ENCODE measurements at regions not wholly inside any gene's neighbourhood (a gene's known extent, or its start where the extent isn't known, plus 50 kb on each side); places are given as distances from the start of the nearest gene placed in this dataset.

DNA sequence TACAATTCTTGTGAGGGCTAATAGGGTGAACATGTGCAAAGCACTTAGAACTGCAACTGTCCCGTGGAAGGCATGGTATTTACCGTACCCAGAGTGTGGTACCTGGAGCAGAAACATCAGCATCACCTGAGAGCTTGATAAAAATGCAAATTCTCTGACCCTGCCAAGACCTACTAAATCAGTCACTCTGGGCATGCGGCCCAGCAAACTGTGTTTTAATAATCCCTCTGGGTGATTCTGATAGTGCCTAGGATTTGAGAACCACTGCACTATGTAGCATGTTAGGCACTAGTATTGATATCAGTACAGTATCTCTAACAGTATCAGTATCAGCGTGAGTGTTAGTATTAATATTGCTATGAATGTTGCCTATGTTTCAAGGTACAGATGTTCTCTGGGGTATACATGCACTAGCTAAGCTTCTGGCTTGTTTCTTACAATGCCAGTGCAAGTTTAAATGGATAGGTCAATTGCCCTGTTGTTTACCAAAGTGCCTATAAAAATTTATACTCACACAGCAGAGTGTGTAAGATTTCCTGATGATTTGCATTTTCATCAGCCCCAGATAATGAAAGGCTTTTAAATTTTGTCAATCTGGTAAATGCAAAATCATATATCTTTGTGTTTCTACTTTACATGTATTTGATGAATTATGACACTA is 354.0 kb downstream of the HS3ST1 start:
- DNase-seq (ENCODE audit: low spot score, unreplicated experiment): no peak
- H3K4me1 Mint-ChIP-seq (ENCODE audit: low read depth): no peaks in the 10 kb centered on the region
- H3K36me3 Mint-ChIP-seq (ENCODE audit: insufficient read depth): no peaks in the 10 kb centered on the region
- TF ChIP-seq CTCF (IDR thresholded peaks at IDR 0.05; ENCODE audit: unreplicated experiment): no peak
- no peak overlapping the region for H3K4me3 Mint-ChIP-seq (ENCODE audit: low read depth)
- H3K27me3 Mint-ChIP-seq: no peaks in the 10 kb centered on the region
- no peak overlapping the region for H3K27ac Mint-ChIP-seq
- H3K9me3 Mint-ChIP-seq (ENCODE audit: low read depth): no peaks in the 10 kb centered on the region

- Mint-ChIP-seq H3K4me1 (ENCODE audit: low read depth) (no peaks in the 10 kb centered on the region), H3K27me3 (no peaks in the 10 kb centered on the region), H3K27ac (no peak overlapping the region), H3K9me3 (ENCODE audit: low read depth) (no peaks in the 10 kb centered on the region), H3K4me3 (ENCODE audit: low read depth) (no peak overlapping the region), H3K36me3 (ENCODE audit: insufficient read depth) (no peaks in the 10 kb centered on the region)
- DNase-seq (ENCODE audit: low spot score, unreplicated experiment): no peak
- TF ChIP-seq CTCF (IDR thresholded peaks at IDR 0.05; ENCODE audit: unreplicated experiment): no peak
Measured at GRCh38 chr4:11073621-11074051, 355.1 kb downstream of the HS3ST1 start.

GRCh38 chr4:11072999-11073398 is 355.7 kb downstream of the HS3ST1 start:
- Mint-ChIP-seq H3K4me1 (ENCODE audit: low read depth) (no peaks in the 10 kb centered on the region), H3K27ac (no peak overlapping the region), H3K4me3 (ENCODE audit: low read depth) (no peak overlapping the region), H3K9me3 (ENCODE audit: low read depth) (no peaks in the 10 kb centered on the region), H3K36me3 (ENCODE audit: insufficient read depth) (no peaks in the 10 kb centered on the region), H3K27me3 (no peaks in the 10 kb centered on the region)
- no peak for TF ChIP-seq CTCF (IDR thresholded peaks at IDR 0.05; ENCODE audit: unreplicated experiment)
- no peak for DNase-seq (ENCODE audit: low spot score, unreplicated experiment)

DNA sequence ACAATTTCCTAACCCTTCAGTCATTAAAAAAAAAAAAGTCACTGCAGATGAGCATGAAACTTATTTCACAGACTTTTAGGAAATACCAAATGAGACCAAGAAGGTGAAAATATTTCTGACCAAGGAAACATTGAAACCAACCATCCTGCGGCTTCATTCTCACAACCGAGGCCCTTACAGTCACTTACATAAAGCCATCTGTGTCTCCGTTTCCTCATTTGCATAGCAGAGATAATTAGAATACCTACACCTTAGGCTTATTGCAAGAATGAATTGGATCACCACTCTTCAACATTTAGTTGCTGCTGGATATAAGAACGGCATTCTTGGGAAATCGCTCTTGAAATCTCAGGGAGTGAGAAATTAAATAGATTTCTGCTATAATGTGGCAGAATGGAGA is 356.2 kb downstream of the HS3ST1 start:
- Mint-ChIP-seq H3K27ac (no peak overlapping the region), H3K27me3 (no peaks in the 10 kb centered on the region), H3K4me1 (ENCODE audit: low read depth) (no peaks in the 10 kb centered on the region), H3K4me3 (ENCODE audit: low read depth) (no peak overlapping the region), H3K9me3 (ENCODE audit: low read depth) (no peaks in the 10 kb centered on the region), H3K36me3 (ENCODE audit: insufficient read depth) (no peaks in the 10 kb centered on the region)
- DNase-seq (ENCODE audit: low spot score, unreplicated experiment): no peak
- TF ChIP-seq CTCF (IDR thresholded peaks at IDR 0.05; ENCODE audit: unreplicated experiment): no peak

- no peaks in the 10 kb centered on the region for H3K9me3 Mint-ChIP-seq (ENCODE audit: low read depth)
- peaks cover 2% of the 10 kb centered on the region for H3K4me1 Mint-ChIP-seq (ENCODE audit: low read depth)
- DNase-seq (ENCODE audit: low spot score, unreplicated experiment): no peak
- H3K4me3 Mint-ChIP-seq (ENCODE audit: low read depth): no peak overlapping the region
- no peaks in the 10 kb centered on the region for H3K36me3 Mint-ChIP-seq (ENCODE audit: insufficient read depth)
- no peak overlapping the region for H3K27ac Mint-ChIP-seq
- no peak for TF ChIP-seq CTCF (IDR thresholded peaks at IDR 0.05; ENCODE audit: unreplicated experiment)
- no peaks in the 10 kb centered on the region for H3K27me3 Mint-ChIP-seq
Measured at GRCh38 chr4:11070813-11071212, 357.9 kb downstream of the HS3ST1 start.

All from progenitor cell of endocrine pancreas (in vitro differentiated cells).